Natural killer cell treated with Interleukin-12 subunit alpha and Interleukin-12 subunit beta and Interleukin-15 and Interleukin-18, amount 100 ng/mL, for 72 hours (primary cell): ENCODE measurements at regions not wholly inside any gene's neighbourhood (a gene's known extent, or its start where the extent isn't known, plus 50 kb on each side); places are given as distances from the start of the nearest gene placed in this dataset.

ENCODE experiments used
- ATAC-seq, 2 donors: fragments of 150-1000 bp; cut with Tn5 transposase in 1 of 2; sonication (Bioruptor Pico), chemical (Tn5 transposase) in 1 of 2; 2 replicates each; pipeline ENCODE4 v1.10.0; 2021
- DNase-seq: peaks from one replicate; pipeline ENCODE4 v3.0.0; 2022; ENCODE audit warnings: low spot score
- H3K27ac Mint-ChIP-seq, 2 donors: 1 replicate in 1 of 2; 2 replicates in 1 of 2; pipeline ENCODE4 v1.8.0; 2022; ENCODE audit warnings: mixed read lengths in 2 of 2, mild to moderate bottlenecking in 1 of 2, moderate library complexity in 1 of 2
- H3K27me3 Mint-ChIP-seq, 2 donors: 1 replicate in 1 of 2; 2 replicates in 1 of 2; pipeline ENCODE4 v1.8.0; 2022; ENCODE audit warnings: mixed read lengths in 2 of 2
- H3K36me3 Mint-ChIP-seq: one replicate; pipeline ENCODE4 v1.8.0; 2022; ENCODE audit warnings: mixed read lengths
- H3K4me1 Mint-ChIP-seq, 2 donors: 1 replicate in 1 of 2; 2 replicates in 1 of 2; pipeline ENCODE4 v1.8.0; 2022; ENCODE audit warnings: low read depth in 2 of 2, mixed read lengths in 2 of 2, mild to moderate bottlenecking in 1 of 2
- H3K4me3 Mint-ChIP-seq: one replicate; pipeline ENCODE4 v1.8.0; 2022; ENCODE audit warnings: mixed read lengths
- H3K9me3 Mint-ChIP-seq: 2 replicates; pipeline ENCODE4 v1.8.0; 2022; ENCODE audit warnings: mixed read lengths

GRCh38 chr18:30929718-30930117, 112.8 kb downstream of the DSC3 start:
- Mint-ChIP-seq H3K4me3 (no peak overlapping the region), H3K27ac (no peak overlapping the region), H3K4me1 (peaks cover 0 to 4% of the 10 kb centered on the region in 2 donors), H3K36me3 (peaks cover under 1% of the 10 kb centered on the region), H3K27me3 (no peaks in the 10 kb centered on the region), H3K9me3 (peaks cover 5% of the 10 kb centered on the region)
- no peak for ATAC-seq
- DNase-seq = no peak

DNA sequence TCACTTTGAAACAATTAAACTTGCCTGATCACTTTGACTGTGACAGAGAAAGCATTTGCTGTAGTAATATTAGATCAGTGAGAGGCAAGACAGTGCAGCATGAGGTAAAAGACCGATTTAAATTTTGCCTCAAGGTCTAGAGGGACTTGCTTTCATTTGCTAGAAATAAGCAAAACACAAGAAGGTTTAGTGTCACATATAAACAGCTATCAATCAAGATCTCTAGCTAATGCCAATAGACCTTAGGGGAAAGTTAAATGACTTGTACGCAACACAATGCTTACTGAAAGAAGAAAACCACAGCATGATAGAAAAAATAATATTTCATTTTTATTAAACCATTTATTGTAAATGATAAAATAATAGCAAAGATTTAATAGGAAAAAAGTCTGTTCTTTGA, 113.5 kb downstream of the DSC3 start:
- Mint-ChIP-seq H3K9me3 (peaks cover 10% of the 10 kb centered on the region), H3K4me1 (peaks cover 0 to 4% of the 10 kb centered on the region in 2 donors), H3K27me3 (no peaks in the 10 kb centered on the region), H3K36me3 (peaks cover 6% of the 10 kb centered on the region), H3K4me3 (no peak overlapping the region), H3K27ac (no peak overlapping the region)
- DNase-seq = no peak
- ATAC-seq = no peak

DNA sequence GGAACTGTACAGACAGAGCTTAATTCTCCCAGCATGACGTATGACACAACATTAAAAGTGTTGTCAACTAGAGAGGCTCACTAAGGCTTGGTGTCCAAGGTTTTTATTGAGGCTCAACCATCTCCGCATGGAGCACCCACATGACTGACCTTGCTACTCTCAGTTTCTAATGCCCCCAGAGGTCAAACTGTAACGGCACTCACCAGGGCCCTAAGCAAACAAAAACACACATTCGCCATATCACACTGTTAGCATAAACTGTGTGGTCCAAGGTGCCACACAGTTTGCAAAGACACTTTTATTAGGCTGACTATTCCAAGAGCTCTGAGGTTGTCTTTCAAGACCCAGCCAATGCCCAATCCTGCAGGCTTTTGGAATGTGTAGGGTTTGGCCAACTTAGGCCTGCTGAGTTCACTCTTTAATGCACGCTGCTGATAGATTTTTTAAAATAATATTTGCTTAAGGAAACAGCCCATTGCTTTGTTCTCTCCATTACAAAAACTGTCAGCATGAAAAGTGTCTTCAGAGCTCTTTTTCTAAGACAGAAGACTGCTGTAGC, 114.9 kb downstream of the DSC3 start:
- Mint-ChIP-seq H3K36me3 (peaks cover 6% of the 10 kb centered on the region), H3K27me3 (no peaks in the 10 kb centered on the region), H3K4me1 (peaks cover 0 to 4% of the 10 kb centered on the region in 2 donors), H3K9me3 (peaks cover 10% of the 10 kb centered on the region), H3K4me3 (no peak overlapping the region), H3K27ac (no peak overlapping the region)
- no peak for DNase-seq
- no peak for ATAC-seq

DNA sequence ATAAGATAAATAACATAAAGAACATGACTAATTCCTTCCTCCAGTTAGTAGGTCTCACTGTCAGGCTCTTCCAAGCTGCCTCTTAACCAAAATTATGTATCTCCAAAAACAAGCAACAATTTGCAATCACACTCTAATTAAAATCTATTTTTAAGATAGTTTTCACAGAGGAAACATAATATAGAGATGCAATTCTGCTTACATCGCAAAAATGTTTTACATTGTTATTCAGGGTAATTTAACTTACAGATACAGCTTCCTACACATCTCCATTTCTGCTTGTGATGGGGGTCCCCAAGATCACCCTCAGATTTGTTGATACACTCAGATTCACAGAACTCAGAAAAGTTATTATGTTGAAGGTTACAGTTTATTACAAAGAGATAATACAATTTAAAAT, 115.5 kb downstream of the DSC3 start:
- no peak overlapping the region for H3K27ac Mint-ChIP-seq
- no peak for ATAC-seq
- H3K4me3 Mint-ChIP-seq = no peak overlapping the region
- DNase-seq = no peak
- no peaks in the 10 kb centered on the region for H3K27me3 Mint-ChIP-seq
- H3K4me1 Mint-ChIP-seq = peaks cover 0 to 4% of the 10 kb centered on the region in 2 donors
- peaks cover 13% of the 10 kb centered on the region for H3K9me3 Mint-ChIP-seq
- peaks cover 6% of the 10 kb centered on the region for H3K36me3 Mint-ChIP-seq

DNA sequence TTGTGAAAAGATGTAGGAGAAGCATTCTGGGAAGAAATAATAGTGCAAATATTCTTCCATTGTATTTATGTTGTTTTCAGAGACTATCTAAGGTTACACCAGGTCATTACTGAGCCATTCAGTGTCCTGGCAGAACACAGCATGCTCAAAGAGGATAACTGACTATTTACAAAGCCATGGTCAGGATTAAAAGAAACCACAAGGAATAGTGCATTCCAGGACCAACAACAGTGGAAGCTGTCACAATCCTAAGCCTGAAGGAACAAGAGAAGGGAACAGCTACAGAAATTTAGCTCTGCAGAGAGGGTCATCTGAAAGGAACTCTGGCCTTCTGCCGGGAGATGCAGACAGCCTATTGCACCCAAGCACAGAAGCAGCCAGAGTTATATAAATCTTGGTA, 116.7 kb downstream of the DSC3 start:
- Mint-ChIP-seq H3K4me3 (no peak overlapping the region), H3K9me3 (peaks cover 12% of the 10 kb centered on the region), H3K27me3 (no peaks in the 10 kb centered on the region), H3K27ac (no peak overlapping the region), H3K4me1 (peaks cover 0 to 4% of the 10 kb centered on the region in 2 donors), H3K36me3 (peaks cover 6% of the 10 kb centered on the region)
- DNase-seq (no peak), ATAC-seq (no peak)

GRCh38 chr18:30920757-30921156, 121.8 kb downstream of the DSC3 start:
- no peaks in the 10 kb centered on the region for H3K27me3 Mint-ChIP-seq
- H3K4me3 Mint-ChIP-seq = no peak overlapping the region
- no peaks in the 10 kb centered on the region for H3K4me1 Mint-ChIP-seq
- ATAC-seq (no peak), DNase-seq (no peak)
- peaks cover 15% of the 10 kb centered on the region for H3K9me3 Mint-ChIP-seq
- peaks cover 6% of the 10 kb centered on the region for H3K36me3 Mint-ChIP-seq
- no peak overlapping the region for H3K27ac Mint-ChIP-seq

DNA sequence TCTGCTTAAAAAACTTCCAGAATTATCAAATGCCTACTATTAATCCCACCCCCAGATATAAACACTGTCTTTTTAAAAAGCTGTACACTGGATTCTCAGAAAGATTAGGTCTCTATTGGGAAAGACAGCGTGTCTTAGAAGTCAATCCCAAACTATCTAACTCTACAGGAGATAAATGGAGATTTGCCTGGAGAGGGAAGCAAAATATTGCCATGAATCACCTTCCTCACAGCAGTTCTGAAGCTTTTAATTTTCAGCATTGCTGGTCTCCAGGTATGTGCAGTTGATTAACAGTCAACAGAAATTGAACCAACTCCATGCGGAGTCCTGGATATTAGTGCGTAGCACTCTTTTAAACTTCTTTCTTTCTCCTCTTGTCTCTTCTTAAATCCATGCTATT, 122.2 kb downstream of the DSC3 start:
- no peak overlapping the region for H3K4me3 Mint-ChIP-seq
- ATAC-seq (no peak), DNase-seq (no peak)
- H3K27ac Mint-ChIP-seq = no peak overlapping the region
- H3K27me3 Mint-ChIP-seq = no peaks in the 10 kb centered on the region
- H3K4me1 Mint-ChIP-seq = no peaks in the 10 kb centered on the region
- peaks cover 17% of the 10 kb centered on the region for H3K9me3 Mint-ChIP-seq
- H3K36me3 Mint-ChIP-seq = peaks cover 6% of the 10 kb centered on the region

DNA sequence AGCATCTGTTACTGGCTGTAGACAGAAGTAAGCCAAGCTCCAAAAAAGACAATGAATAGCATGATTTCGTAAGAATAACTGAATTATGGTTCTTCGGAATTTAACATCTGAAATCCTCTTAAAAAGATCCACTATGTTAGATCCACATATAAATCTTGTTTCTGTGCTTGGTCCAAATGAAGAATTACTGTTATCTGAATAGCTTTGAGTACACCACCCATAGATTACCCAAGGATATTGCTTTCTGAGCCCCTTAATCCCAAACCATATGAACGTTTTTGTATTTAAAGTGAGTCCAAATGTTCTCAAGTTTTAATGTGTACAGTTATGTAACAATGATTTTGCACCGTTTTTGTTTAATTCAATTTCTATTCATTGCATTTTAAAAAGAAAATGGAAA, 124.9 kb downstream of the DSC3 start:
- Mint-ChIP-seq H3K4me1 (no peaks in the 10 kb centered on the region), H3K36me3 (no peaks in the 10 kb centered on the region), H3K4me3 (no peak overlapping the region), H3K27ac (no peak overlapping the region), H3K27me3 (no peaks in the 10 kb centered on the region), H3K9me3 (peaks cover 11% of the 10 kb centered on the region)
- DNase-seq (no peak), ATAC-seq (no peak)

DNA sequence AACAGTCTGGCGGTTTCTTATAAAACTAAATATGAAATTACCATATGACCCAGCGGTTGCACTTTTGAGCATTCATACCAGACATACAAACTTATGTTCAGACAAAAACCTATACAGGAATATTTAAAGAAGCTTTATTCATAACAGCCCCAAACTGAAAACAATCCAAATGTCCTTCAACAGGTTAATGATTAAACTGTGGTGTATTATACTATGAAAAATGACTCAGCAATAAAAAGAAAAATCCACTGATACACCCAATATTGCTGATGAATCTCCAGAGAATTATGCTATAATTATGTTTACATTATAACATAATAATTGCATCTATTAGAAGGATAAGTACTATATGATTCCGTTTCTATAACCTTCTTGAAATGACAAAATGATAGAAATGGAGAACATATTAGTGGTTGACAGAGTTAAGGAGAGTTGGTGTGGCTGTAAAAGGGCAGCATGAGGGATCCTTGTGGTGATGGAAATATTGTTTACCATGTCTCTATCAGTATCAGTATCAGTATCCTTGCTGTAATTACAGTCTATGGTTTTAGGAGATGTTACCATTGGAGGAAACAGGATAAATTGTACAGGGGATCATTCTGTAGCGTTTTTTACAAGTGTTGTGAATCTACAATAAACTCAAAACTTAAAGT, 127.1 kb downstream of the DSC3 start:
- Mint-ChIP-seq H3K36me3 (no peaks in the 10 kb centered on the region), H3K4me3 (no peak overlapping the region), H3K27ac (no peak overlapping the region), H3K4me1 (no peaks in the 10 kb centered on the region), H3K9me3 (peaks cover 3% of the 10 kb centered on the region), H3K27me3 (no peaks in the 10 kb centered on the region)
- DNase-seq (no peak), ATAC-seq (no peak)

- Mint-ChIP-seq H3K9me3 (peaks cover 7% of the 10 kb centered on the region), H3K4me3 (no peak overlapping the region), H3K27ac (no peak overlapping the region), H3K36me3 (no peaks in the 10 kb centered on the region), H3K4me1 (no peaks in the 10 kb centered on the region), H3K27me3 (no peaks in the 10 kb centered on the region)
- ATAC-seq = no peak
- DNase-seq = no peak
Measured at GRCh38 chr18:30908381-30908780, 134.2 kb downstream of the DSC3 start.

DNA sequence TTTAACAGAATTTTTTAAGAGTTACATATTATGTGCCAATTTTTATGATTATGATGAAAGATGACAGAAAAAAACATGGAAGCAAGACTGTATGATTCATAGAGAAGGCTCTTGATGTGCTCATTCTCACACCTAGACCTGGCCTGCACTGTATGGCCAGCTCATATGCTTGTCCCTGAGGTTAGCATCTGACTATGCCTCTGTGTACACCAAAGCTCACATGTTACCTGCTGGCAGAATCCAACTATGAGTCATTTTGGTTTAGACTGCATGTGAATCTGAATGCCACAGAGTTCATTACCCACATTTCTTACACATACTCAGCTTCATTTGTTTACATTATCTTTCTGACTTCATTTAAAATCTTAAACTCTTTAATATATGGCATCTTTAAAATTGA, 139.0 kb downstream of the DSC3 start:
- H3K4me1 Mint-ChIP-seq = no peaks in the 10 kb centered on the region
- H3K27me3 Mint-ChIP-seq = no peaks in the 10 kb centered on the region
- no peak overlapping the region for H3K4me3 Mint-ChIP-seq
- H3K9me3 Mint-ChIP-seq = peaks cover 10% of the 10 kb centered on the region
- H3K27ac Mint-ChIP-seq = no peak overlapping the region
- no peak for DNase-seq
- H3K36me3 Mint-ChIP-seq = no peaks in the 10 kb centered on the region
- no peak for ATAC-seq

GRCh38 chr18:30889519-30890301, 152.8 kb downstream of the DSC3 start:
- Mint-ChIP-seq H3K27ac (no peak overlapping the region), H3K36me3 (no peaks in the 10 kb centered on the region)

GRCh38 chr18:30888344-30888743, 154.2 kb downstream of the DSC3 start:
- H3K9me3 Mint-ChIP-seq = no peaks in the 10 kb centered on the region
- ATAC-seq = no peak
- H3K27me3 Mint-ChIP-seq = no peaks in the 10 kb centered on the region
- no peak for DNase-seq
- no peaks in the 10 kb centered on the region for H3K4me1 Mint-ChIP-seq
- no peaks in the 10 kb centered on the region for H3K36me3 Mint-ChIP-seq
- no peak overlapping the region for H3K4me3 Mint-ChIP-seq
- H3K27ac Mint-ChIP-seq = no peak overlapping the region

More at GRCh38 chr18:30889519-30890301, 152.8 kb downstream of the DSC3 start:
- no peaks in the 10 kb centered on the region for H3K9me3 Mint-ChIP-seq
- no peak overlapping the region for H3K4me3 Mint-ChIP-seq
- ATAC-seq (no peak), DNase-seq (no peak)
- H3K27me3 Mint-ChIP-seq = no peaks in the 10 kb centered on the region
- no peaks in the 10 kb centered on the region for H3K4me1 Mint-ChIP-seq

GRCh38 chr18:30886998-30887397, 155.5 kb downstream of the DSC3 start:
- Mint-ChIP-seq H3K4me3 (no peak overlapping the region), H3K9me3 (no peaks in the 10 kb centered on the region), H3K36me3 (no peaks in the 10 kb centered on the region), H3K4me1 (no peaks in the 10 kb centered on the region), H3K27me3 (no peaks in the 10 kb centered on the region), H3K27ac (no peak overlapping the region)
- DNase-seq = no peak
- no peak for ATAC-seq
